ENCODE measurements at regions not wholly inside any gene's neighbourhood (a gene's known extent, or its start where the extent isn't known, plus 50 kb on each side); places are given as distances from the start of the nearest gene placed in this dataset.
"Not testable (repeated sequence)": the region's sequence is repeated elsewhere in the genome, so short reads cannot be mapped to it uniquely, and the experiment has no call there.

GRCh38 chr16:48963901-48964615 is 317.6 kb downstream of the CBLN1 start:
- intact Hi-C loops (cut with micrococcal nuclease), result no loop called here
- no peak for ATAC-seq

DNA sequence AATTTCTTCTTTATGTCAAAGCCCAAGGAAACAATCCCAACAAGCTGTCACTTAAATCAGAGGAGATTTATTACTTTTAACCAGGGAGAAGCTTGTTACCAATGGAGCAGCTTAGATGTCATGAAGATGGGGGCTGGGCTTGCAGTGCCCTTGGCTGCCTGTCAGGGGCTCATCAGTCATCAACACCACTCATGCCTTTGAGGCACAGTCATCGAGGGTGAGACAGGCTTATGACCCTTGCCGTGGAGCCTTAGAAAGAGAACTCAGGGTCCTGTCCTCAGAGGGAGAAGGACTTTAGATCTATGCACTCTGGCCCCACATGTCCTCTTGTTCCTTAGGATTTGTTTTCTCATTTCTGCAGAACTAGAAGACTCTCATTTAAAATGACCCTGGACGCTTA is 318.3 kb downstream of the CBLN1 start:
- ATAC-seq (peak; percentile 61), DNase-seq (no peak)
- intact Hi-C loops (cut with micrococcal nuclease), result no loop called here

More at GRCh38 chr16:48963901-48964615, 317.6 kb downstream of the CBLN1 start:
- no peak for DNase-seq

- intact Hi-C loops (cut with micrococcal nuclease), result no loop called here
- DNase-seq (no peak), ATAC-seq (no peak)
These were observed 320.1 kb downstream of the CBLN1 start for GRCh38 chr16:48961546-48961945.

DNA sequence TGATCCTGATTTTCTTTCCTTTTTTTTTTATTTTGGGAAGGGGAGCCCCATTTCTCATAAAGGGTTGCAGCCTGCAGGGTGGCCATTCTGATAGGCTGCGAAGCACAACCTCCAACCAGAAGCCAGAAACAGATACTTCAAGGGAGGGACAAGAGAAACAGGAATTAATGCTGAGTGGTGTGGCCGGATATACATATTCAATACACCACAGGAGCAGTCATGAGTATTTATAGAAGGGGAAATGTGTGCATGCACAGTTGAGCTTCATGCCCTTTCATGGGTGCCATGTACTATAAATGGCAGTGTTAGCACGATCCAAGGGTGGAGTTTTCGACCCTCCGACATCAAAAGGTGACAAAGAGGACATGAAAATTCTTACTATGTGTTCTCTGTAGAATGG is 320.8 kb downstream of the CBLN1 start:
- no peak for DNase-seq
- ATAC-seq, result no peak
- intact Hi-C loops (cut with micrococcal nuclease), result no loop called here

GRCh38 chr16:48959747-48960146 is 321.9 kb downstream of the CBLN1 start:
- ATAC-seq, result no peak
- DNase-seq, result no peak
- intact Hi-C loops (cut with micrococcal nuclease), result no loop called here

DNA sequence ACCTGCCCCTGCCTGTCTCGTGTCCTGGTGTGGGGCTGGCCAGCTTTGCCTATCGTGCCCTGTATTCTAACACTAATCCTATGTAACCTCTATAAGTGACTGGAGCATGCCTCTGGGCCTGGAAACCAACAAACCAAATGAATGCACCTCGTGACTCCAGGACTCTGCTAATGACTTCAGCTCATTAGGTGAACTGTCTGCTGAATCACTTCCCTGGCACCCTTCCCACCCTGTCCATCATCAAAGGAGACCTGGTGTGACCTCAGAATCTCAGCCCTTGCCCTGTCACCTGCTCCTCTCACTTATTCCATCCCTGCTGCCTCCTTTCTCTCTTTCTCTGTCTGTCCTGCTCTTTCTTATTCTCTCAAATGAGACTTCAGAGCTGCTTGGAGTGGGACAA is 322.4 kb downstream of the CBLN1 start:
- intact Hi-C loops (cut with micrococcal nuclease), result no loop called here
- no peak for DNase-seq
- ATAC-seq, result peak; percentile 31

GRCh38 chr16:48958681-48959080 is 323.0 kb downstream of the CBLN1 start:
- DNase-seq (no peak), ATAC-seq (peak; percentile 69)
- intact Hi-C loops (cut with micrococcal nuclease), result no loop called here

GRCh38 chr16:48956620-48957019 is 325.0 kb downstream of the CBLN1 start:
- intact Hi-C loops (cut with micrococcal nuclease), result no loop called here
- DNase-seq (no peak), ATAC-seq (no peak)

DNA sequence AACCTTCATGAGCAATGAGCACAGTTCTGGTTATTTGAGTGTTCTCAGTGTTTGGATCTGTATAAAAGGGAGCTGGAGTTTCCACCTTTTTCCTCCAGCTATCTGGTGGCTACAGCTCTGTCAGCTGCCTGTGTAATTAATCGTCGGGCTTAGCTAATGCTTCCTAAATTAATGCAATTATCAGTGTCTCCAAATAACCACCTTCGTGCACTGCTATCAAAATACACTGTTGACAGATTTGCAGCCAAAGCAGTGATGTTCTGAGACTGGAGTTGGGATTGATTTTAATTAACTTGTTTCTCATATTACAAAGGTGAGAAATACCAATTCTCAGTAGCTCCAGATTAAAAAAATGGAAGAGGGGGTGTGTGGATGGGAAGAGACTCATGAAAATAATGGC is 325.8 kb downstream of the CBLN1 start:
- DNase-seq (no peak), ATAC-seq (peak; percentile 80)

GRCh38 chr16:48951621-48952125 is 330.0 kb downstream of the CBLN1 start:
- intact Hi-C loops (cut with micrococcal nuclease); ATAC-seq; DNase-seq: not testable (repeated sequence)

More for the DNA sequence above, 325.8 kb downstream of the CBLN1 start:
- intact Hi-C loops (cut with micrococcal nuclease), result no loop called here

DNA sequence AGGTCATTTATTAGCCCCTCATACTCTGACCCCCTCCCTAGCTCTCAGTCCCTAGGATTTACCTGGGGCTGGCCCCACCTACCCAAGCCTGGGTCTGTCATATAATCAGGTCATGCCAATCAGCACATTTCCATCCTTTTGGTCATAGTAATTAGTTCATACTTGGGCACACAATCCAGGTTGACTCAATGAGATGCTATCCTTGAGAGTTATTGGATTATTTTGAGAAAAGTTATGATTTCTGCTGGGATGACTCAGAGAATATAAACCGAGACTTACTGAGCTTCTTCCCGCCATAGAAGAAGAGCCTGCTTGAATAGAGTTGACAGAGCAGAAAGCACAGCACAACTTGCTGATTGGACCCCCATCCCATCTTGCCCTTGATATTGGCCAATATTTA is 331.5 kb downstream of the CBLN1 start:
- ATAC-seq, result no peak
- intact Hi-C loops (cut with micrococcal nuclease), result no loop called here
- no peak for DNase-seq

DNA sequence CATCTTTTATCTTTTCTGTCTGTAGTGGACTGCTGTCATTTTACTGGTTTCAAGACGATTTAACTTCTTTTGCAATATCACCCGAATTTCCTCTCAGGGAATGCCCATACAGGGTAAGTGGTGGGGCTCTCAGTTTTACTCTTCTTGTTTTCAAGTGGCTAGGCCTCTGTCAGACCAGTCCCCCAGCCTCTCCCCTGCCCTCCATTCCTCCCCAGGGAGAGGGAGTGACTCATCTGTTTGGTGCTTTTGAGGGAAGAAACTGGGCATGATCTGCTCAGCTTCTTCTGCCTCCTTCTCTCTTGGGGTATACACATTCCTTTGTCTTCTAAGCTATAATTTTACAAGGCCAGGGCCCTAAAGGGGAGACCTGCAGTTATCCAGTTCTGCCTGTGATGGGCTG is 332.0 kb downstream of the CBLN1 start:
- intact Hi-C loops (cut with micrococcal nuclease), result no loop called here
- ATAC-seq, result no peak
- DNase-seq, result no peak

DNA sequence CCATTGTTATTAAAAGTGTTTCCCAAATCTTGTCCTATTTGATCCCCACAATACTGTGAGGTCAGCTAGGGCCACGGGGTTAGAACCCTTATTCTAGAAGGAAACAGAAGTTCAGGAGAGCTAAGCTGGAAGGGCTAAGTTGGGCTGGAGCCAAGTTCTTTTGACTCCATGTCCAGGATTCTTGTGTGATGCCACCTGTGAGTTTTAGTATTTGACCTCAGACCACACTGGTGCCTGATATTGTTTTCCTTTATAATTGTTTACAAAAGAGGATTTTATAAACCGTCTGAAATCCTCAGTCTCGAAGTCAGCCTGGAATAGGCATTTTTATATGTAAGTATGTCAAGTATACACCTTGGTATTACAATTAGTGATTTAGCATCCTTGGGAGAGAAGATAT is 332.7 kb downstream of the CBLN1 start:
- intact Hi-C loops (cut with micrococcal nuclease), result no loop called here

GRCh38 chr16:48947371-48947713 is 334.3 kb downstream of the CBLN1 start:
- intact Hi-C loops (cut with micrococcal nuclease), result no loop called here
- ATAC-seq (peak; percentile 37), DNase-seq (no peak)

More for the DNA sequence above, 332.7 kb downstream of the CBLN1 start:
- DNase-seq (no peak), ATAC-seq (no peak)

DNA sequence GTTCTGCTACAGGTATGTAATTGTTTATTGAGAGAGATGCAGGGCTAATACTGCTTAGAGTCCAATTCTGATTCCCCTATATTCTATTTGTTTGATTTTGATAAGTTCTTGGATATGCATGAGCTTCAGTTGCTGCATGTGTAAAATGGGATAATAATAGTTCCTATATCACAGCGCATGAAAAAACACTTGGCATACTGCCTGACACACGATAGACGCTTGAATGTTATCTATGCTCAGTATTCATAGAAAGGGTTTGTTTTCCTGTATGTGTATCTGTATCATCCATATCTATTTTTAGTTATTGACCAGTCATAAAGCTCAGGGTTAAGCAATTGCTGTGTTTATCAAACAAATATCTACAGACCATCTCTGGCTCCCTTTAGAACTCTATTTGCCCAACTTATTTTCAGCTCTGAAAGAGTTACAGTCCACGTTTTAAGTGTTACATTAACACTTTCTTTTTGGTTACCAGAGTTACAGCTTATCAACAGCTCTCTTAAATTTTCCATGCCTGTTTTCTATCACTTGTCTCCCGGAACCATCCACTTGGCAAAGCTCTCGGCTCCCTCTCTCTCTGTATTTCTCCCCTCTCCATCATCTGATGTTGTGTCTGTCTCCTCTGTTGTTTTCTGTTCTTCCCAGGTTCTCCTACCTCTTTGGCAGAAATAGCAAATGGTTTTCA is 334.8 kb downstream of the CBLN1 start:
- peak; percentile 93 for ATAC-seq
- DNase-seq, result no peak
- intact Hi-C loops (cut with micrococcal nuclease), result no loop called here

- ATAC-seq (no peak), DNase-seq (no peak)
- intact Hi-C loops (cut with micrococcal nuclease), result no loop called here
These were observed 333.0 kb upstream of the N4BP1 start for GRCh38 chr16:48942996-48943395.

- no peak for ATAC-seq
- DNase-seq, result no peak
- intact Hi-C loops (cut with micrococcal nuclease), result no loop called here
These were observed 326.8 kb upstream of the N4BP1 start for GRCh38 chr16:48936811-48937210.

GRCh38 chr16:48932216-48932855 is 322.4 kb upstream of the N4BP1 start:
- intact Hi-C loops (cut with micrococcal nuclease), result no loop called here
- no peak for ATAC-seq
- DNase-seq, result no peak

- intact Hi-C loops (cut with micrococcal nuclease), result no loop called here
- DNase-seq, result no peak
- no peak for ATAC-seq
These were observed 321.1 kb upstream of the N4BP1 start for GRCh38 chr16:48930951-48931553.

GRCh38 chr16:48919791-48920190 is 309.8 kb upstream of the N4BP1 start:
- intact Hi-C loops (cut with micrococcal nuclease), result no loop called here
- no peak for ATAC-seq
- no peak for DNase-seq

Data from left ventricle myocardium superior (tissue), 1 donor.